H9 (cell line): ENCODE measurements at regions not wholly inside any gene's neighbourhood (a gene's known extent, or its start where the extent isn't known, plus 50 kb on each side); places are given as distances from the start of the nearest gene placed in this dataset.

Experiments
- DNase-seq: peaks from one replicate; pipeline ENCODE4 v3.0.0-alpha.2; 2017
- H2AFZ ChIP-seq: one replicate; pipeline ENCODE4 v1.6.1; 2013; ENCODE audit warnings: mild to moderate bottlenecking, low read length, control low read depth, moderate library complexity
- H2AK5ac ChIP-seq: 2 replicates; pipeline ENCODE4 v1.6.1; 2013; ENCODE audit warnings: low read length, control low read depth, mixed read lengths; ENCODE audit not compliant: insufficient read length
- H2BK120ac ChIP-seq: one replicate; pipeline ENCODE4 v1.6.1; 2013; ENCODE audit warnings: low read depth, mild to moderate bottlenecking, low read length, control low read depth, inconsistent platforms; ENCODE audit not compliant: poor library complexity, severe bottlenecking
- H2BK12ac ChIP-seq: 2 replicates; pipeline ENCODE4 v1.6.1; 2013; ENCODE audit warnings: low read length, control low read depth, mixed read lengths, low read depth; ENCODE audit not compliant: insufficient read length
- H2BK15ac ChIP-seq: 2 replicates; pipeline ENCODE4 v1.6.1; 2013; ENCODE audit warnings: low read depth, low read length, control low read depth
- H2BK20ac ChIP-seq: one replicate; pipeline ENCODE4 v1.6.1; 2013; ENCODE audit warnings: low read depth, mild to moderate bottlenecking, low read length, control low read depth, inconsistent platforms; ENCODE audit not compliant: poor library complexity, severe bottlenecking
- H2BK5ac ChIP-seq: 2 replicates; pipeline ENCODE4 v1.6.1; 2013; ENCODE audit warnings: low read length, control low read depth, mixed read lengths; ENCODE audit not compliant: insufficient read length
- H3K14ac ChIP-seq: 2 replicates; pipeline ENCODE4 v1.6.1; 2013; ENCODE audit warnings: low read length, control low read depth; ENCODE audit not compliant: insufficient read depth
- H3K18ac ChIP-seq: 2 replicates; pipeline ENCODE4 v1.6.1; 2013; ENCODE audit warnings: low read depth, mild to moderate bottlenecking, mixed read lengths, low read length, control low read depth; ENCODE audit not compliant: insufficient read length
- H3K23ac ChIP-seq: 2 replicates; pipeline ENCODE4 v1.6.1; 2013; ENCODE audit warnings: low read length, control low read depth, mixed read lengths, low read depth; ENCODE audit not compliant: insufficient read length
- H3K23me2 ChIP-seq: 2 replicates; pipeline ENCODE4 v1.6.1; 2013; ENCODE audit warnings: low read depth, mild to moderate bottlenecking, mixed read lengths, low read length, control low read depth; ENCODE audit not compliant: insufficient read length, poor library complexity, severe bottlenecking
- H3K27ac ChIP-seq: 2 replicates; pipeline ENCODE4 v1.5.1; 2013; ENCODE audit warnings: low read length, control low read depth, mixed read lengths, low read depth; ENCODE audit not compliant: insufficient read length
- H3K27me3 ChIP-seq: 2 replicates; pipeline ENCODE4 v1.6.1; 2013; ENCODE audit warnings: low read length, control low read depth, inconsistent platforms; ENCODE audit not compliant: insufficient read depth
- H3K4ac ChIP-seq: 2 replicates; pipeline ENCODE4 v1.6.1; 2013; ENCODE audit warnings: low read depth, mild to moderate bottlenecking, control low read depth, inconsistent platforms, low read length, moderate library complexity
- H3K4me1 ChIP-seq: 2 replicates; pipeline ENCODE4 v1.6.1; 2013; ENCODE audit warnings: low read length, control low read depth, inconsistent platforms; ENCODE audit not compliant: insufficient read depth
- H3K4me2 ChIP-seq: 2 replicates; pipeline ENCODE4 v1.6.1; 2013; ENCODE audit warnings: low read length, control low read depth, mixed read lengths; ENCODE audit not compliant: insufficient read length, insufficient read depth
- H3K56ac ChIP-seq: 2 replicates; pipeline ENCODE4 v1.6.1; 2013; ENCODE audit warnings: low read depth, mild to moderate bottlenecking, mixed read lengths, low read length, control low read depth; ENCODE audit not compliant: insufficient read length
- H3K79me1 ChIP-seq: 2 replicates; pipeline ENCODE4 v1.6.1; 2013; ENCODE audit warnings: low read depth, mild to moderate bottlenecking, moderate library complexity, low read length, control low read depth, inconsistent platforms; ENCODE audit not compliant: insufficient read depth, poor library complexity, severe bottlenecking
- H3K79me2 ChIP-seq: 2 replicates; pipeline ENCODE4 v1.6.1; 2013; ENCODE audit warnings: low read length, control low read depth, inconsistent platforms; ENCODE audit not compliant: insufficient read depth
- H3K9ac ChIP-seq: 2 replicates; pipeline ENCODE4 v1.6.1; 2013; ENCODE audit warnings: low read length, control low read depth, mixed read lengths; ENCODE audit not compliant: insufficient read length; ENCODE audit errors: extremely low read depth
- H3K9me3 ChIP-seq: one replicate; pipeline ENCODE4 v1.6.1; 2013; ENCODE audit warnings: low read depth, low read length, inconsistent platforms; ENCODE audit not compliant: control insufficient read depth
- H3T11ph ChIP-seq: one replicate; pipeline ENCODE4 v1.6.1; 2013; ENCODE audit warnings: mild to moderate bottlenecking, low read length, control low read depth, inconsistent platforms
- H4K20me1 ChIP-seq: one replicate; pipeline ENCODE4 v1.6.1; 2013; ENCODE audit not compliant: control insufficient read depth, insufficient read length, insufficient read depth
- H4K5ac ChIP-seq: 2 replicates; pipeline ENCODE4 v1.6.1; 2013; ENCODE audit warnings: low read depth, mild to moderate bottlenecking, mixed read lengths, low read length, control low read depth; ENCODE audit not compliant: insufficient read length
- H4K8ac ChIP-seq: replicated peaks from 2 replicates; pipeline ENCODE4 v1.6.1; 2013; ENCODE audit warnings: low read length, control low read depth, mixed read lengths, low read depth; ENCODE audit not compliant: insufficient read length
- H4K91ac ChIP-seq: 2 replicates; pipeline ENCODE4 v1.6.1; 2013; ENCODE audit warnings: low read depth, mild to moderate bottlenecking, moderate library complexity, mixed read lengths, low read length, control low read depth; ENCODE audit not compliant: insufficient read length
- H3K27ac Mint-ChIP-seq, 3 experiments: 2 replicates in 2 of 3; 3 replicates in 1 of 3; pipeline ENCODE4 v1.8.0; 2020 to 2021; ENCODE audit warnings: mixed read lengths in 3 of 3, mild to moderate bottlenecking in 1 of 3, moderate library complexity in 1 of 3
- H3K27me3 Mint-ChIP-seq: 2 replicates; pipeline ENCODE4 v1.8.0; 2021; ENCODE audit warnings: low read depth, mild to moderate bottlenecking, moderate library complexity, mixed read lengths
- H3K36me3 Mint-ChIP-seq, 3 experiments: 2 replicates in 2 of 3; 3 replicates in 1 of 3; pipeline ENCODE4 v1.8.0; 2020 to 2021; ENCODE audit warnings: low read depth in 3 of 3, mixed read lengths in 3 of 3; ENCODE audit not compliant: insufficient read depth in 1 of 3
- H3K4me1 Mint-ChIP-seq, 2 experiments: 2 replicates each; pipeline ENCODE4 v1.8.0; 2020; ENCODE audit warnings: mixed read lengths in 2 of 2
- H3K4me3 Mint-ChIP-seq, 2 experiments: 2 replicates in 1 of 2; 3 replicates in 1 of 2; pipeline ENCODE4 v1.8.0; 2020 to 2021; ENCODE audit warnings: mild to moderate bottlenecking in 2 of 2, mixed read lengths in 2 of 2, moderate library complexity in 1 of 2
- H3K9me3 Mint-ChIP-seq, 2 experiments: 2 replicates in 1 of 2; 3 replicates in 1 of 2; pipeline ENCODE4 v1.8.0; 2020; ENCODE audit warnings: mild to moderate bottlenecking in 2 of 2, mixed read lengths in 2 of 2, moderate library complexity in 1 of 2
- WGBS: extraction: QIAGEN DNeasy Blood & Tissue Kit; methylation state at CpG from one replicate; pipeline ENCODE4 v1.1.7; 2013; ENCODE audit warnings: missing lambda C conversion rate, low lambda C conversion rate, mixed read lengths; ENCODE audit not compliant: insufficient read length; ENCODE audit errors: extremely low coverage; 5-methylcytosine and 5-hydroxymethylcytosine counted together
- TF ChIP-seq, protein P1 (sequence below): fragments of 200-600 bp; sonication (generic); conservative IDR thresholded peaks from 3 replicates; pipeline ENCODE4 v1.8.0; 2021; ENCODE audit warnings: antibody characterized with exemption, mild to moderate bottlenecking

DNA sequence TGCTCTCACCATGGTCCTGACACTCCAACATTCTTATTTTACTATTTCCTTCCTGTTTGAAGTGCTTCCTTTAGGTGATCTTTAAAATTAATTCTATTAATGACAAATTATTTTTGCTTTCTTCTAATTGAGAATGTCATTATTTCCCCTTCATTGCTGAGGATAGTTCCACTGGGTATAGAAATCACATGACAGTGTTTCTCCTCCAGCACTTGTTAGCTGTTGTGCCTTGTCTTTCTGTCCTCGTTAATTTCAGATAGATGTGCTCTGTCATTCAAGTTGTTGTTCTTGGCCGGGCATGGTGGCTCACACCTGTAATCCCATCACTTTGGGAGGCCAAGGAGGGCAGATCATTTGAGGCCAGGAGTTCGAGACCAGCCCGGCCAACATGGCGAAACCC lies 321.0 kb upstream of the RAB6C start:
- no peak overlapping the region for H2BK120ac ChIP-seq
- H2BK15ac ChIP-seq: no peak overlapping the region
- no peak for DNase-seq
- H3K27me3 ChIP-seq: no peaks in the 10 kb centered on the region
- H4K5ac ChIP-seq: no peak overlapping the region
- H3K79me1 ChIP-seq: no peaks in the 10 kb centered on the region
- H3T11ph ChIP-seq: no peak overlapping the region
- no peak overlapping the region for H3K4me2 ChIP-seq
- no peak overlapping the region for H3K14ac ChIP-seq
- no peak overlapping the region for H3K9ac ChIP-seq
- peaks cover 5 to 8% of the 10 kb centered on the region in 2 experiments; a peak in 3 of 4 replicates for H3K4me1 Mint-ChIP-seq
- no peak overlapping the region for H3K4me3 Mint-ChIP-seq
- H3K27ac Mint-ChIP-seq: no peak overlapping the region
- no peak overlapping the region for H2BK5ac ChIP-seq
- H3K9me3 ChIP-seq: no peaks in the 10 kb centered on the region
- H3K56ac ChIP-seq: no peak overlapping the region
- TF ChIP-seq, protein P1, sequence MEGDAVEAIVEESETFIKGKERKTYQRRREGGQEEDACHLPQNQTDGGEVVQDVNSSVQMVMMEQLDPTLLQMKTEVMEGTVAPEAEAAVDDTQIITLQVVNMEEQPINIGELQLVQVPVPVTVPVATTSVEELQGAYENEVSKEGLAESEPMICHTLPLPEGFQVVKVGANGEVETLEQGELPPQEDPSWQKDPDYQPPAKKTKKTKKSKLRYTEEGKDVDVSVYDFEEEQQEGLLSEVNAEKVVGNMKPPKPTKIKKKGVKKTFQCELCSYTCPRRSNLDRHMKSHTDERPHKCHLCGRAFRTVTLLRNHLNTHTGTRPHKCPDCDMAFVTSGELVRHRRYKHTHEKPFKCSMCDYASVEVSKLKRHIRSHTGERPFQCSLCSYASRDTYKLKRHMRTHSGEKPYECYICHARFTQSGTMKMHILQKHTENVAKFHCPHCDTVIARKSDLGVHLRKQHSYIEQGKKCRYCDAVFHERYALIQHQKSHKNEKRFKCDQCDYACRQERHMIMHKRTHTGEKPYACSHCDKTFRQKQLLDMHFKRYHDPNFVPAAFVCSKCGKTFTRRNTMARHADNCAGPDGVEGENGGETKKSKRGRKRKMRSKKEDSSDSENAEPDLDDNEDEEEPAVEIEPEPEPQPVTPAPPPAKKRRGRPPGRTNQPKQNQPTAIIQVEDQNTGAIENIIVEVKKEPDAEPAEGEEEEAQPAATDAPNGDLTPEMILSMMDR: no peak
- H3K4me1 ChIP-seq: no peaks in the 10 kb centered on the region
- no peak overlapping the region for H2BK12ac ChIP-seq
- H2BK20ac ChIP-seq: no peak overlapping the region
- H3K79me2 ChIP-seq: no peaks in the 10 kb centered on the region
- H2AK5ac ChIP-seq: no peak overlapping the region
- no peaks in the 10 kb centered on the region for H4K20me1 ChIP-seq
- no peak overlapping the region for H3K27ac ChIP-seq
- no peak overlapping the region for H3K4ac ChIP-seq
- H3K18ac ChIP-seq: no peak overlapping the region
- no peak overlapping the region for H3K23ac ChIP-seq
- H2AFZ ChIP-seq: no peak overlapping the region
- no CpG with 5 or more reads among the region's 5 CpGs for WGBS
- no peak overlapping the region for H4K91ac ChIP-seq
- peaks cover 10 to 11% of the 10 kb centered on the region in 2 experiments; a peak in 4 of 5 replicates for H3K9me3 Mint-ChIP-seq
- H3K27me3 Mint-ChIP-seq: peaks cover 5% of the 10 kb centered on the region
- H4K8ac ChIP-seq: no peak overlapping the region
- peaks cover 2 to 13% (median 6%) of the 10 kb centered on the region in 3 experiments; a peak in 4 of 7 replicates for H3K36me3 Mint-ChIP-seq
- H3K23me2 ChIP-seq: no peaks in the 10 kb centered on the region
